Mammary epithelial cell (primary cell): ENCODE measurements at regions not wholly inside any gene's neighbourhood (a gene's known extent, or its start where the extent isn't known, plus 50 kb on each side); places are given as distances from the start of the nearest gene placed in this dataset.

Experiments
- EZH2 ChIP-seq: IDR thresholded peaks from 2 replicates; pipeline ENCODE4 v1.6.1; 2012; ENCODE audit warnings: low read length, inconsistent platforms, borderline replicate concordance
- TF ChIP-seq, protein P1 (sequence below), 2 donors: IDR thresholded peaks in 1 of 2; conservative IDR thresholded peaks in 1 of 2; 2 replicates each; pipeline ENCODE4 v1.5.1; 2011 to 2012; ENCODE audit warnings: inconsistent platforms in 2 of 2, low read length in 2 of 2, mild to moderate bottlenecking in 2 of 2, control low read depth in 1 of 2, low read depth in 1 of 2; ENCODE audit not compliant: insufficient read depth in 1 of 2; ENCODE audit errors: extremely low read depth in 1 of 2

DNA sequence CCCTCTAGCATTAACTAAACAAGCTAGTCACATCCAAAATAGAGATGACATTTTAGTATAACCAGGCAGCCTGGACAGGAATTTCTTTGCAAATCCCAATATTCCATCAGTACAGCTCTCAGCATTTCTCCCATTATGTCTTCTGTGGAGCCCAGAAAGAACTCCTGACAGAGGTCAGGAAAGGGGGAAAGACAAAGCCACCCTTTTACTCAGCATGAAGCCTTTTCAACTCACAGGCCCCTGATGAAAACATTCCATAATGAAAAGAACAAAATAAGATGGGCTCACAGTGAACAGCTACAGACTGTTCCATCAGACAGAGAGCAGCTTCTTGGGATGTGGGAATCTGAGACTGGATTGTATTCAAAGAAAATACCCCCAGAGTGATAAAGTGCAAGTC, 80.6 kb downstream of the TEX35 start:
- TF ChIP-seq, protein P1, sequence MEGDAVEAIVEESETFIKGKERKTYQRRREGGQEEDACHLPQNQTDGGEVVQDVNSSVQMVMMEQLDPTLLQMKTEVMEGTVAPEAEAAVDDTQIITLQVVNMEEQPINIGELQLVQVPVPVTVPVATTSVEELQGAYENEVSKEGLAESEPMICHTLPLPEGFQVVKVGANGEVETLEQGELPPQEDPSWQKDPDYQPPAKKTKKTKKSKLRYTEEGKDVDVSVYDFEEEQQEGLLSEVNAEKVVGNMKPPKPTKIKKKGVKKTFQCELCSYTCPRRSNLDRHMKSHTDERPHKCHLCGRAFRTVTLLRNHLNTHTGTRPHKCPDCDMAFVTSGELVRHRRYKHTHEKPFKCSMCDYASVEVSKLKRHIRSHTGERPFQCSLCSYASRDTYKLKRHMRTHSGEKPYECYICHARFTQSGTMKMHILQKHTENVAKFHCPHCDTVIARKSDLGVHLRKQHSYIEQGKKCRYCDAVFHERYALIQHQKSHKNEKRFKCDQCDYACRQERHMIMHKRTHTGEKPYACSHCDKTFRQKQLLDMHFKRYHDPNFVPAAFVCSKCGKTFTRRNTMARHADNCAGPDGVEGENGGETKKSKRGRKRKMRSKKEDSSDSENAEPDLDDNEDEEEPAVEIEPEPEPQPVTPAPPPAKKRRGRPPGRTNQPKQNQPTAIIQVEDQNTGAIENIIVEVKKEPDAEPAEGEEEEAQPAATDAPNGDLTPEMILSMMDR (conservative IDR thresholded peaks at IDR 0.05 in 1 of 2, IDR thresholded peaks at IDR 0.05 in 1 of 2; ENCODE audit: extremely low read depth in 1 of 2, insufficient read depth in 1 of 2, low read depth in 1 of 2, low read length in 2 of 2) = no peak
- no peak for TF ChIP-seq EZH2
